ENCODE measurements at regions not wholly inside any gene's neighbourhood (a gene's known extent, or its start where the extent isn't known, plus 50 kb on each side); places are given as distances from the start of the nearest gene placed in this dataset.

DNA sequence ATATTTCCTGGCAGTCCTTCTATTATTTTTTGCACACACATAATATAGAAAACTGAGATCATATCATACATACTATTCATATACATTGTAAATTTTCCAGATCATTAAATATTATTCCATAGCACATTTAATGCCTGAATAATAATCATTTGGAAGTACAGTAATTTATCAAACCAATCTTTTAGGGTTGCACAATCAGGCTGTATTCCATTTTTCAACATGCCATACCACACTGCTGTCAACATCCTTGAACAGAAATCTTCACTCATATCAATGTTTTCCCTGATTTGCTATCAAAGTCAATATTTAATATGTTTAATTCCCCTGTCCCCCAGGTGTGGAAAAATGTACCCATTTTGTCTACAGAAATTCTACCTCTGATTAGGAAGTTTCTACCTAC is 122.7 kb upstream of the ADGRF1 start:
- Mint-ChIP-seq H3K27ac (no peak overlapping the region), H3K4me1 (peaks cover 15% of the 10 kb centered on the region), H3K27me3 (ENCODE audit: insufficient read depth, low read depth, poor library complexity) (peaks cover under 1% of the 10 kb centered on the region), H3K9me3 (no peaks in the 10 kb centered on the region), H3K36me3 (ENCODE audit: low read depth) (no peaks in the 10 kb centered on the region), H3K4me3 (no peak overlapping the region)
- Histone ChIP-seq H3K9me2 (ENCODE audit: insufficient read depth) (peaks cover 10% of the 10 kb centered on the region), H3K27ac (ENCODE audit: low read depth) (no peak overlapping the region), H3K79me2 (replicated peaks; ENCODE audit: insufficient read depth) (no peaks in the 10 kb centered on the region), H3K4me2 (no peak overlapping the region), H3K4me1 (ENCODE audit: insufficient read depth) (peaks cover 6% of the 10 kb centered on the region; the same call in 1 of the 2 replicates), H2AFZ (no peak overlapping the region), H3F3A (replicated peaks; ENCODE audit: low read depth) (no peaks in the 10 kb centered on the region), H3K4me3 (no peak overlapping the region), H4K20me1 (replicated peaks; ENCODE audit: insufficient read depth) (no peaks in the 10 kb centered on the region), H3K36me3 (ENCODE audit: insufficient read depth) (no peaks in the 10 kb centered on the region), H3K27me3 (ENCODE audit: insufficient read depth) (no peaks in the 10 kb centered on the region)
- DNase-seq (ENCODE audit: low spot score), result no peak
- ATAC-seq, result no peak
- TF ChIP-seq ZNF114 (CRISPR knock-in tag; IDR thresholded peaks at IDR 0.05) (no peak), NANOG (IDR thresholded peaks at IDR 0.05; ENCODE audit: borderline replicate concordance) (no peak), ZNF331 (CRISPR knock-in tag; IDR thresholded peaks at IDR 0.05; ENCODE audit: low read depth) (no peak), EZH2 (IDR thresholded peaks at IDR 0.05; ENCODE audit: low read depth, unreplicated experiment) (no peak), CREB1 (CRISPR knock-in tag; IDR thresholded peaks at IDR 0.05; ENCODE audit: low read depth) (no peak)
- TF ChIP-seq, protein P1, sequence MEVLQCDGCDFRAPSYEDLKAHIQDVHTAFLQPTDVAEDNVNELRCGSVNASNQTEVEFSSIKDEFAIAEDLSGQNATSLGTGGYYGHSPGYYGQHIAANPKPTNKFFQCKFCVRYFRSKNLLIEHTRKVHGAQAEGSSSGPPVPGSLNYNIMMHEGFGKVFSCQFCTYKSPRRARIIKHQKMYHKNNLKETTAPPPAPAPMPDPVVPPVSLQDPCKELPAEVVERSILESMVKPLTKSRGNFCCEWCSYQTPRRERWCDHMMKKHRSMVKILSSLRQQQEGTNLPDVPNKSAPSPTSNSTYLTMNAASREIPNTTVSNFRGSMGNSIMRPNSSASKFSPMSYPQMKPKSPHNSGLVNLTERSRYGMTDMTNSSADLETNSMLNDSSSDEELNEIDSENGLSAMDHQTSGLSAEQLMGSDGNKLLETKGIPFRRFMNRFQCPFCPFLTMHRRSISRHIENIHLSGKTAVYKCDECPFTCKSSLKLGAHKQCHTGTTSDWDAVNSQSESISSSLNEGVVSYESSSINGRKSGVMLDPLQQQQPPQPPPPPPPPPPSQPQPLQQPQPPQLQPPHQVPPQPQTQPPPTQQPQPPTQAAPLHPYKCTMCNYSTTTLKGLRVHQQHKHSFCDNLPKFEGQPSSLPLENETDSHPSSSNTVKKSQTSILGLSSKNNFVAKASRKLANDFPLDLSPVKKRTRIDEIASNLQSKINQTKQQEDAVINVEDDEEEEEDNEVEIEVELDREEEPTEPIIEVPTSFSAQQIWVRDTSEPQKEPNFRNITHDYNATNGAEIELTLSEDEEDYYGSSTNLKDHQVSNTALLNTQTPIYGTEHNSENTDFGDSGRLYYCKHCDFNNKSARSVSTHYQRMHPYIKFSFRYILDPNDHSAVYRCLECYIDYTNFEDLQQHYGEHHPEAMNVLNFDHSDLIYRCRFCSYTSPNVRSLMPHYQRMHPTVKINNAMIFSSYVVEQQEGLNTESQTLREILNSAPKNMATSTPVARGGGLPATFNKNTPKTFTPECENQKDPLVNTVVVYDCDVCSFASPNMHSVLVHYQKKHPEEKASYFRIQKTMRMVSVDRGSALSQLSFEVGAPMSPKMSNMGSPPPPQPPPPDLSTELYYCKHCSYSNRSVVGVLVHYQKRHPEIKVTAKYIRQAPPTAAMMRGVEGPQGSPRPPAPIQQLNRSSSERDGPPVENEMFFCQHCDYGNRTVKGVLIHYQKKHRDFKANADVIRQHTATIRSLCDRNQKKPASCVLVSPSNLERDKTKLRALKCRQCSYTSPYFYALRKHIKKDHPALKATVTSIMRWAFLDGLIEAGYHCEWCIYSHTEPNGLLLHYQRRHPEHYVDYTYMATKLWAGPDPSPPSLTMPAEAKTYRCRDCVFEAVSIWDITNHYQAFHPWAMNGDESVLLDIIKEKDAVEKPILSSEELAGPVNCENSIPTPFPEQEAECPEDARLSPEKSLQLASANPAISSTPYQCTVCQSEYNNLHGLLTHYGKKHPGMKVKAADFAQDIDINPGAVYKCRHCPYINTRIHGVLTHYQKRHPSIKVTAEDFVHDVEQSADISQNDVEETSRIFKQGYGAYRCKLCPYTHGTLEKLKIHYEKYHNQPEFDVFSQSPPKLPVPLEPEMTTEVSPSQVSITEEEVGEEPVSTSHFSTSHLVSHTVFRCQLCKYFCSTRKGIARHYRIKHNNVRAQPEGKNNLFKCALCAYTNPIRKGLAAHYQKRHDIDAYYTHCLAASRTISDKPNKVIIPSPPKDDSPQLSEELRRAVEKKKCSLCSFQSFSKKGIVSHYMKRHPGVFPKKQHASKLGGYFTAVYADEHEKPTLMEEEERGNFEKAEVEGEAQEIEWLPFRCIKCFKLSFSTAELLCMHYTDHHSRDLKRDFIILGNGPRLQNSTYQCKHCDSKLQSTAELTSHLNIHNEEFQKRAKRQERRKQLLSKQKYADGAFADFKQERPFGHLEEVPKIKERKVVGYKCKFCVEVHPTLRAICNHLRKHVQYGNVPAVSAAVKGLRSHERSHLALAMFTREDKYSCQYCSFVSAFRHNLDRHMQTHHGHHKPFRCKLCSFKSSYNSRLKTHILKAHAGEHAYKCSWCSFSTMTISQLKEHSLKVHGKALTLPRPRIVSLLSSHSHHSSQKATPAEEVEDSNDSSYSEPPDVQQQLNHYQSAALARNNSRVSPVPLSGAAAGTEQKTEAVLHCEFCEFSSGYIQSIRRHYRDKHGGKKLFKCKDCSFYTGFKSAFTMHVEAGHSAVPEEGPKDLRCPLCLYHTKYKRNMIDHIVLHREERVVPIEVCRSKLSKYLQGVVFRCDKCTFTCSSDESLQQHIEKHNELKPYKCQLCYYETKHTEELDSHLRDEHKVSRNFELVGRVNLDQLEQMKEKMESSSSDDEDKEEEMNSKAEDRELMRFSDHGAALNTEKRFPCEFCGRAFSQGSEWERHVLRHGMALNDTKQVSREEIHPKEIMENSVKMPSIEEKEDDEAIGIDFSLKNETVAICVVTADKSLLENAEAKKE (CRISPR knock-in tag; IDR thresholded peaks at IDR 0.05), result no peak
- TF ChIP-seq, protein P2, sequence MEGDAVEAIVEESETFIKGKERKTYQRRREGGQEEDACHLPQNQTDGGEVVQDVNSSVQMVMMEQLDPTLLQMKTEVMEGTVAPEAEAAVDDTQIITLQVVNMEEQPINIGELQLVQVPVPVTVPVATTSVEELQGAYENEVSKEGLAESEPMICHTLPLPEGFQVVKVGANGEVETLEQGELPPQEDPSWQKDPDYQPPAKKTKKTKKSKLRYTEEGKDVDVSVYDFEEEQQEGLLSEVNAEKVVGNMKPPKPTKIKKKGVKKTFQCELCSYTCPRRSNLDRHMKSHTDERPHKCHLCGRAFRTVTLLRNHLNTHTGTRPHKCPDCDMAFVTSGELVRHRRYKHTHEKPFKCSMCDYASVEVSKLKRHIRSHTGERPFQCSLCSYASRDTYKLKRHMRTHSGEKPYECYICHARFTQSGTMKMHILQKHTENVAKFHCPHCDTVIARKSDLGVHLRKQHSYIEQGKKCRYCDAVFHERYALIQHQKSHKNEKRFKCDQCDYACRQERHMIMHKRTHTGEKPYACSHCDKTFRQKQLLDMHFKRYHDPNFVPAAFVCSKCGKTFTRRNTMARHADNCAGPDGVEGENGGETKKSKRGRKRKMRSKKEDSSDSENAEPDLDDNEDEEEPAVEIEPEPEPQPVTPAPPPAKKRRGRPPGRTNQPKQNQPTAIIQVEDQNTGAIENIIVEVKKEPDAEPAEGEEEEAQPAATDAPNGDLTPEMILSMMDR (conservative IDR thresholded peaks at IDR 0.05; ENCODE audit: low read depth in 2 of 2), result no peak
- TF ChIP-seq, protein P3, sequence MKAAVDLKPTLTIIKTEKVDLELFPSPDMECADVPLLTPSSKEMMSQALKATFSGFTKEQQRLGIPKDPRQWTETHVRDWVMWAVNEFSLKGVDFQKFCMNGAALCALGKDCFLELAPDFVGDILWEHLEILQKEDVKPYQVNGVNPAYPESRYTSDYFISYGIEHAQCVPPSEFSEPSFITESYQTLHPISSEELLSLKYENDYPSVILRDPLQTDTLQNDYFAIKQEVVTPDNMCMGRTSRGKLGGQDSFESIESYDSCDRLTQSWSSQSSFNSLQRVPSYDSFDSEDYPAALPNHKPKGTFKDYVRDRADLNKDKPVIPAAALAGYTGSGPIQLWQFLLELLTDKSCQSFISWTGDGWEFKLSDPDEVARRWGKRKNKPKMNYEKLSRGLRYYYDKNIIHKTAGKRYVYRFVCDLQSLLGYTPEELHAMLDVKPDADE (IDR thresholded peaks at IDR 0.05), result no peak

Data from GM23338 (cell line).